ENCODE measurements at regions not wholly inside any gene's neighbourhood (a gene's known extent, or its start where the extent isn't known, plus 50 kb on each side); places are given as distances from the start of the nearest gene placed in this dataset.

- no peaks in the 10 kb centered on the region for H3K36me3 ChIP-seq (replicated peaks; ENCODE audit: insufficient read depth, low read depth)
- no peaks in the 10 kb centered on the region for H3K9me2 ChIP-seq (replicated peaks; ENCODE audit: insufficient read depth)
- peaks cover 7% of the 10 kb centered on the region for H3K27me3 ChIP-seq
- H3K9me3 ChIP-seq (ENCODE audit: low read depth): no peaks in the 10 kb centered on the region
- WGBS (ENCODE audit: low lambda C conversion rate, missing lambda C conversion rate): 76% methylated on average over 8 of the region's 8 CpGs
- H3K4me2 ChIP-seq: no peak overlapping the region
- peak; percentile 63 for DNase-seq (ENCODE audit: low spot score)
- H4K20me1 ChIP-seq (ENCODE audit: insufficient read depth, poor library complexity, severe bottlenecking): no peaks in the 10 kb centered on the region
- H3K4me3 ChIP-seq: no peak overlapping the region
- TF ChIP-seq EZH2 (IDR thresholded peaks at IDR 0.05; ENCODE audit: borderline replicate concordance): no peak
- TF ChIP-seq, protein P1, sequence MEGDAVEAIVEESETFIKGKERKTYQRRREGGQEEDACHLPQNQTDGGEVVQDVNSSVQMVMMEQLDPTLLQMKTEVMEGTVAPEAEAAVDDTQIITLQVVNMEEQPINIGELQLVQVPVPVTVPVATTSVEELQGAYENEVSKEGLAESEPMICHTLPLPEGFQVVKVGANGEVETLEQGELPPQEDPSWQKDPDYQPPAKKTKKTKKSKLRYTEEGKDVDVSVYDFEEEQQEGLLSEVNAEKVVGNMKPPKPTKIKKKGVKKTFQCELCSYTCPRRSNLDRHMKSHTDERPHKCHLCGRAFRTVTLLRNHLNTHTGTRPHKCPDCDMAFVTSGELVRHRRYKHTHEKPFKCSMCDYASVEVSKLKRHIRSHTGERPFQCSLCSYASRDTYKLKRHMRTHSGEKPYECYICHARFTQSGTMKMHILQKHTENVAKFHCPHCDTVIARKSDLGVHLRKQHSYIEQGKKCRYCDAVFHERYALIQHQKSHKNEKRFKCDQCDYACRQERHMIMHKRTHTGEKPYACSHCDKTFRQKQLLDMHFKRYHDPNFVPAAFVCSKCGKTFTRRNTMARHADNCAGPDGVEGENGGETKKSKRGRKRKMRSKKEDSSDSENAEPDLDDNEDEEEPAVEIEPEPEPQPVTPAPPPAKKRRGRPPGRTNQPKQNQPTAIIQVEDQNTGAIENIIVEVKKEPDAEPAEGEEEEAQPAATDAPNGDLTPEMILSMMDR (IDR thresholded peaks at IDR 0.05; ENCODE audit: poor library complexity): peak; percentile 63
- H3K4me1 ChIP-seq (ENCODE audit: insufficient read depth): peaks cover 19% of the 10 kb centered on the region
- H3K79me2 ChIP-seq: no peaks in the 10 kb centered on the region
- H2AFZ ChIP-seq: no peak overlapping the region
- no peak overlapping the region for H3K27ac ChIP-seq
These were observed 345.1 kb downstream of the DYSF start for GRCh38 chr2:71798266-71799012.

DNA sequence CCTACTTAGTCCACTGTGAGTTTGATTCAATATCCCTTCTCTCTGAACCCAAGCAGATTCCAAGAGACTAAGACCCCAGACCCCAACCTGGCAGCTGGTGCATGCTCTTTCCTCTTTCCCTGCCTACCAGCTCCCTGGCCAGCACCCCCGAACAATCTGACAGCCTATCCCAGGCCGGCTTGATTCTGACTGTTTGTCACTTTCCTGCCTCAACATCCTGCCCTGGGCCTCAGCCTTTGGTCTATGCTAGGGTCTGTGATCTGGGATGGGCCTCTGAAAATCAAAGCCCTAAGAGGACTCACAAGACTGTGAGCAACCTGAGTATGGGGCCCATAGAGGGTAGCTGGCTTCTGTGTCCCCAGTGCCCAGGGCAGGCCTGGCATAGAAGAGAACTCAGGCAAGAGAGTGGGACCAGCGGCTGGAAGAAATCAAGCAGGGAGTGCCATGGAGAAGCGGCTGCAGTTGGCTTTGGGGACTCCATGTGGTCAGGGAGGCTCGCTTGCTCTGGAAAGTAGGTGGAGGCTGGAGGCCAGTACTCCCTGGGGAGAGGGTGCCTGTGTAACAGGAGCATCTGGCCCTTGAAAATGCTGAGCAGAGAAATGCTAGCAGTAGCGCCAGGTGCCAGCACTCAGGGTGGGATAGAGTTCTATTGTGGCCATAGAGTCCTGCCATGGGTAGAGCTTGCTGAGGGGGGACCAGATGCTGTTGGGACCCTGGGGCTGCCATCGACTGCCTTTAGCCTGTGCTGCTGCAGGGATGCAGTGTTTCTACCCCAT, 343.9 kb downstream of the DYSF start:
- Histone ChIP-seq H3K27me3 (no peaks in the 10 kb centered on the region), H3K9me3 (ENCODE audit: low read depth) (no peaks in the 10 kb centered on the region), H3K4me2 (no peak overlapping the region), H3K27ac (no peak overlapping the region), H3K36me3 (replicated peaks; ENCODE audit: insufficient read depth, low read depth) (no peaks in the 10 kb centered on the region), H3K4me3 (no peak overlapping the region), H3K79me2 (no peaks in the 10 kb centered on the region), H3K4me1 (ENCODE audit: insufficient read depth) (peaks cover 26% of the 10 kb centered on the region), H3K9me2 (replicated peaks; ENCODE audit: insufficient read depth) (no peaks in the 10 kb centered on the region), H2AFZ (no peak overlapping the region), H4K20me1 (ENCODE audit: insufficient read depth, poor library complexity, severe bottlenecking) (no peaks in the 10 kb centered on the region)
- TF ChIP-seq EZH2phosphoT487 (IDR thresholded peaks at IDR 0.05; ENCODE audit: low read depth, severe bottlenecking, unreplicated experiment) (no peak), EZH2 (IDR thresholded peaks at IDR 0.05; ENCODE audit: borderline replicate concordance) (no peak)
- TF ChIP-seq, protein P1 (IDR thresholded peaks at IDR 0.05; ENCODE audit: poor library complexity): no peak
- WGBS (ENCODE audit: low lambda C conversion rate, missing lambda C conversion rate): 96% methylated on average over 7 of the region's 7 CpGs
- no peak for DNase-seq (ENCODE audit: low spot score)

DNA sequence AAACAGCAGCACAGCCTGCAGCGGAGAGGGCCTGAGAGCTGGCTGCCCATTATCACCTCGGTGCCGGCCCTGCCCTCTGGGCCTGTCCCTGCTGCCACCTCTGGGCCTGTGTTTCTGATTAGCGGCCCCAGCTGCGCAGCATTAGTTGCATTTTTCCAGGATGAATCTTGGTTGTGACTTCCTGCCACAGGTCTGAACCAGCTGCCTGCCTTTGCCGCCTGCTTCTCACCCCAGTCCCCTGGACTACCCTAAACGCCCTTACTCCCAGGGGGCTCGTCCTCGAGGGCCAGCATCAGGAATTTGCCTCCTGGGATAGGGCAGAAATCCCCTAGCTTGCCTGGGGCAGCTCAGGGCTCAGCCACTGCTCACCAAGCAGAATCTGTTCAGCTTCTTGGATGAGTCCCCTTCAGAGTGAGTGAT, 342.8 kb downstream of the DYSF start:
- TF ChIP-seq EZH2 (IDR thresholded peaks at IDR 0.05; ENCODE audit: borderline replicate concordance): no peak
- no peak for TF ChIP-seq EZH2phosphoT487 (IDR thresholded peaks at IDR 0.05; ENCODE audit: low read depth, severe bottlenecking, unreplicated experiment)
- TF ChIP-seq, protein P1 (IDR thresholded peaks at IDR 0.05; ENCODE audit: poor library complexity): no peak
- Histone ChIP-seq H3K36me3 (replicated peaks; ENCODE audit: insufficient read depth, low read depth) (no peaks in the 10 kb centered on the region), H2AFZ (no peak overlapping the region), H3K79me2 (no peaks in the 10 kb centered on the region), H3K27me3 (no peaks in the 10 kb centered on the region), H3K9me3 (ENCODE audit: low read depth) (no peaks in the 10 kb centered on the region), H3K4me1 (ENCODE audit: insufficient read depth) (peaks cover 24% of the 10 kb centered on the region), H3K9me2 (replicated peaks; ENCODE audit: insufficient read depth) (no peaks in the 10 kb centered on the region), H3K4me2 (no peak overlapping the region), H3K27ac (no peak overlapping the region), H3K4me3 (no peak overlapping the region), H4K20me1 (ENCODE audit: insufficient read depth, poor library complexity, severe bottlenecking) (no peaks in the 10 kb centered on the region)
- no peak for DNase-seq (ENCODE audit: low spot score)
- WGBS (ENCODE audit: low lambda C conversion rate, missing lambda C conversion rate): 40% methylated on average over 9 of the region's 9 CpGs

All from hepatocyte (in vitro differentiated cells).